Suprapubic skin (tissue), 4 donors: ENCODE measurements at regions not wholly inside any gene's neighbourhood (a gene's known extent, or its start where the extent isn't known, plus 50 kb on each side); places are given as distances from the start of the nearest gene placed in this dataset.

Source experiments
- DNase-seq, 2 donors: peaks; one replicate each; pipeline ENCODE4 v3.0.0-alpha.2; 2019; ENCODE audit warnings: low spot score in 2 of 2
- H3K27ac ChIP-seq: fragments of 200-600 bp; sonication (generic); one replicate; pipeline ENCODE4 v1.5.1; 2019
- H3K27me3 ChIP-seq: fragments of 200-600 bp; sonication (generic); one replicate; pipeline ENCODE4 v1.5.1; 2019
- H3K36me3 ChIP-seq: fragments of 200-600 bp; sonication (generic); one replicate; pipeline ENCODE4 v1.5.1; 2019
- H3K4me1 ChIP-seq: fragments of 200-600 bp; sonication (generic); one replicate; pipeline ENCODE4 v1.5.1; 2019
- H3K4me3 ChIP-seq: fragments of 200-600 bp; sonication (generic); one replicate; pipeline ENCODE4 v1.5.1; 2019; ENCODE audit warnings: mild to moderate bottlenecking
- H3K9me3 ChIP-seq: fragments of 200-600 bp; sonication (generic); one replicate; pipeline ENCODE4 v1.5.1; 2019
- EP300 ChIP-seq: sonication (generic); formaldehyde crosslinking; IDR thresholded peaks from one replicate; pipeline ENCODE4 v1.6.1; 2017; ENCODE audit warnings: antibody characterized with exemption
- POLR2A ChIP-seq, 2 donors: fragments of 450-650 bp; IDR thresholded peaks; one replicate each; pipeline ENCODE4 v1.6.1; 2017; ENCODE audit warnings: antibody characterized with exemption in 2 of 2, mild to moderate bottlenecking in 2 of 2, moderate library complexity in 2 of 2
- POLR2AphosphoS5 ChIP-seq, 3 donors: sonication (generic); formaldehyde crosslinking; IDR thresholded peaks; one replicate each; pipeline ENCODE4 v1.6.1; 2017; ENCODE audit warnings: antibody characterized with exemption in 3 of 3
- whole genome bisulfite sequencing: methylation state at CpG from one replicate; pipeline ENCODE4 v1.1.5; 2018; 5-methylcytosine and 5-hydroxymethylcytosine counted together
- TF ChIP-seq, protein P1 (sequence below), 2 donors: fragments of 200-600 bp in 1 of 2; fragments of 450-650 bp in 1 of 2; sonication (generic) in 1 of 2; IDR thresholded peaks; one replicate each; pipeline ENCODE4 v1.5.1; 2016 to 2019; ENCODE audit warnings: antibody characterized with exemption in 2 of 2, mild to moderate bottlenecking in 1 of 2, moderate library complexity in 1 of 2

DNA sequence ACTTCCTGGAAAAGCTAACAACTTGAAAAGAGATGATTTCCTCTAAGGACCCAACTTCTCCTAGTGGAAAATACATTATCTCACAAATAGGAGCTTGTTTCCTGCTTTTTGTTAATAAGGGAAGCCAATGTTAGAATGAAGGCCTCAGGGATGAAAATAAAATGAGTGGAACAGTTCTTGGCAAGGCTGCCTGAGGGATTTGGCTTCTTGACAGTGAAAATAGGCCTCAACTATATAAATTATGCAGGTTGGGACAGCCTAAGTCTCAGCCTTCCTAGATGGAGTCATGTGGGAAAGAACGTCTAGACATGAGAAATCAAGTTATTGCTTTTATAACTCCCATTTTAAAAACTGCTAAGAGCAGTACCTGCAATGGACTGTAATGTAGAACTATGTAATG is 92.8 kb upstream of the FIBIN start:
- Histone ChIP-seq H3K27me3 (no peaks in the 10 kb centered on the region), H3K4me1 (peaks cover 4% of the 10 kb centered on the region), H3K9me3 (no peaks in the 10 kb centered on the region), H3K4me3 (no peak overlapping the region), H3K36me3 (no peaks in the 10 kb centered on the region), H3K27ac (no peak overlapping the region)
- 12% methylated on average over 1 of the region's 1 CpG for WGBS
- no peak for DNase-seq
- TF ChIP-seq, protein P1, sequence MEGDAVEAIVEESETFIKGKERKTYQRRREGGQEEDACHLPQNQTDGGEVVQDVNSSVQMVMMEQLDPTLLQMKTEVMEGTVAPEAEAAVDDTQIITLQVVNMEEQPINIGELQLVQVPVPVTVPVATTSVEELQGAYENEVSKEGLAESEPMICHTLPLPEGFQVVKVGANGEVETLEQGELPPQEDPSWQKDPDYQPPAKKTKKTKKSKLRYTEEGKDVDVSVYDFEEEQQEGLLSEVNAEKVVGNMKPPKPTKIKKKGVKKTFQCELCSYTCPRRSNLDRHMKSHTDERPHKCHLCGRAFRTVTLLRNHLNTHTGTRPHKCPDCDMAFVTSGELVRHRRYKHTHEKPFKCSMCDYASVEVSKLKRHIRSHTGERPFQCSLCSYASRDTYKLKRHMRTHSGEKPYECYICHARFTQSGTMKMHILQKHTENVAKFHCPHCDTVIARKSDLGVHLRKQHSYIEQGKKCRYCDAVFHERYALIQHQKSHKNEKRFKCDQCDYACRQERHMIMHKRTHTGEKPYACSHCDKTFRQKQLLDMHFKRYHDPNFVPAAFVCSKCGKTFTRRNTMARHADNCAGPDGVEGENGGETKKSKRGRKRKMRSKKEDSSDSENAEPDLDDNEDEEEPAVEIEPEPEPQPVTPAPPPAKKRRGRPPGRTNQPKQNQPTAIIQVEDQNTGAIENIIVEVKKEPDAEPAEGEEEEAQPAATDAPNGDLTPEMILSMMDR (IDR thresholded peaks at IDR 0.05) = no peak
- TF ChIP-seq POLR2A (IDR thresholded peaks at IDR 0.05) (no peak), POLR2AphosphoS5 (IDR thresholded peaks at IDR 0.05) (no peak), EP300 (no peak)

DNA sequence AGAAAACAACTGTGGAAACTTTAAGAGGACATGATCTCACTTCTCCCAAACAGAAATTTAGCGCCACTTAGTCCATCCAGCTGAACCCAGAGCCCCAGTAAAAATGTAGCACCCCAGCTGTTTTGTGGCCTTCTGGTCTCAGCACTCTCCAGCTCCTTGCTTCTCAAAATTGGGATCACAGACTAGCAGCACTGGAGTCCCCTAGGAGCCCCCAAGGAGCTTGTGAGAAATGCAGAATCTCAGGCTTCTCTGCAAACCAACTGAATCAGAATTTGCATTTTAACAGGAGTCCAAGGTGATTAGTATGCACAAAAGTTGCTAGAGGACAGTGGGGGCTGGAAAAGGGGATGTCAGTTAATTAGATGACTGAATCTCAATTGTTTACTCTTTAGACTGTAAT is 89.8 kb upstream of the FIBIN start:
- H3K4me3 ChIP-seq = no peak overlapping the region
- 88% methylated on average over 1 of the region's 1 CpG for WGBS

DNA sequence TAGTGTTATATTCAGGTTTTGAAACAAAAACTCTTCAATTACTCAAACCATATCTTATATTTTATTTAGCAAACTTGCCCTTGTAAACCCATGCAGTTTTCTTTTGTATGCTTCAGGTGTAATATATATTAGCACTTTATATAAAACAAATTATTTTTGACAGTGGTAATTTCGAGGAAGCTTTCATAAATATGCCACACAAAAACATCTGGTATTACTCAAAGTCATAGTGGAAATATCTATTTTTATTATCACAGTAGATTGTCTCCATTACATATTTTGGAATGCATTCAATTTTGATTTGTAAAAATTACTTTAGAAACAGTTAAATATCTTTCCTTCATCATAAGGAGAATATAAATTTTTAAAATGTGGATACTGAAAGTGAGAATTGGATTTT is 89.1 kb upstream of the FIBIN start:
- H3K9me3 ChIP-seq = no peaks in the 10 kb centered on the region
- DNase-seq = no peak

More for the DNA sequence above, 89.8 kb upstream of the FIBIN start:
- TF ChIP-seq, protein P1 (IDR thresholded peaks at IDR 0.05) = no peak
- TF ChIP-seq POLR2A (IDR thresholded peaks at IDR 0.05) (no peak), POLR2AphosphoS5 (IDR thresholded peaks at IDR 0.05) (no peak), EP300 (no peak)
- Histone ChIP-seq H3K27me3 (no peaks in the 10 kb centered on the region), H3K36me3 (no peaks in the 10 kb centered on the region), H3K4me1 (peaks cover 4% of the 10 kb centered on the region), H3K27ac (no peak overlapping the region), H3K9me3 (no peaks in the 10 kb centered on the region)
- DNase-seq = no peak

DNA sequence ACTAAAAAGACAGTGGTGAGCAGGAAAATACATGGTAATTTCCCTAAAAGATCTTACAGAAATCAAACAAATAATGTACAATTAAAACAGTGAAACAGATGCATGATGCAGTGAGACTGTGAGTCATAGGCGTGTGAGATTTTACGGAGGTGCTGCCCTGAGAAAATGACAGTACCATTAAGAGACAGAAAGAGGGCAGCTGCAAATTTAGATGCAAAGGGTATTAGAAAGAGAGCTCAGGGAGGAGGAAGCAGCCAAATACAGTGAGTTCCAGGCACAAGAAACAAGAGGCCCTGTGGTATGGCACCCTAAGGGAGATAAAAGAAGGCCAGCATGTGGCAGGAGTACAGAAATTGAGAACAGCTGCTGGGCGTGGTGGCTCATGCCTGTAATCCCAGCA is 88.5 kb upstream of the FIBIN start:
- WGBS = 35% methylated on average over 3 of the region's 3 CpGs
- Histone ChIP-seq H3K9me3 (no peaks in the 10 kb centered on the region), H3K4me1 (peaks cover 16% of the 10 kb centered on the region), H3K4me3 (no peak overlapping the region), H3K27ac (no peak overlapping the region), H3K36me3 (no peaks in the 10 kb centered on the region), H3K27me3 (no peaks in the 10 kb centered on the region)
- TF ChIP-seq POLR2AphosphoS5 (IDR thresholded peaks at IDR 0.05) (no peak), EP300 (no peak), POLR2A (IDR thresholded peaks at IDR 0.05) (no peak)
- TF ChIP-seq, protein P1 (IDR thresholded peaks at IDR 0.05) = no peak
- no peak for DNase-seq

More for the DNA sequence above, 89.1 kb upstream of the FIBIN start:
- no peak overlapping the region for H3K27ac ChIP-seq
- TF ChIP-seq POLR2AphosphoS5 (IDR thresholded peaks at IDR 0.05) = no peak
- TF ChIP-seq, protein P1 (IDR thresholded peaks at IDR 0.05) = no peak
- no peak for TF ChIP-seq POLR2A (IDR thresholded peaks at IDR 0.05)
- no peak for TF ChIP-seq EP300
- H3K36me3 ChIP-seq = no peaks in the 10 kb centered on the region
- no peaks in the 10 kb centered on the region for H3K27me3 ChIP-seq
- peaks cover 10% of the 10 kb centered on the region for H3K4me1 ChIP-seq
- 42% methylated on average over 1 of the region's 1 CpG for WGBS
- no peak overlapping the region for H3K4me3 ChIP-seq

DNA sequence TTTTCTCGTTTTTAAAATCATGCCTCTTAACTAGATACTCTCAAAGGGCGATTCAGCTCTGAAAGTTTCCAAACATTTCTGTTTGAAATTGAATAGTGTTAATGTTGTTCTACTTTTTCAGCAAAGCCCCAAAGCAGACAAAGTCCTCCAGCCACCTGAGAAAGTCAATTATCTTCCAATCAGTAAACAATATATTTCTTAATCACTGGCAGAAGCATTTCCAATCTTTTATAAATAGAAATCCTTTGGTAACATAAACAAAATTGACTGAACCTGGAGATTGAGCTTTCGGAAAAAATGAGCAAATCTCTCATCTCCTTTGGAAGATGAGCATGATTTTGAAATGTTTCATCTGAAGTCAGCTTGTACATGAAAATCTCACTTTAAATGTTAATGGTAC is 84.4 kb upstream of the FIBIN start:
- Histone ChIP-seq H3K4me1 (peaks cover 24% of the 10 kb centered on the region), H3K27ac (no peak overlapping the region), H3K4me3 (no peak overlapping the region), H3K9me3 (no peaks in the 10 kb centered on the region), H3K36me3 (no peaks in the 10 kb centered on the region), H3K27me3 (no peaks in the 10 kb centered on the region)
- WGBS = 44% methylated on average over 3 of the region's 3 CpGs
- no peak for DNase-seq
- TF ChIP-seq, protein P1 (IDR thresholded peaks at IDR 0.05) = no peak
- TF ChIP-seq POLR2AphosphoS5 (IDR thresholded peaks at IDR 0.05) = no peak
- no peak for TF ChIP-seq POLR2A (IDR thresholded peaks at IDR 0.05)
- TF ChIP-seq EP300 = no peak
